Fibroblast of lung (primary cell): ENCODE measurements at regions not wholly inside any gene's neighbourhood (a gene's known extent, or its start where the extent isn't known, plus 50 kb on each side); places are given as distances from the start of the nearest gene placed in this dataset.
"Not testable (repeated sequence)": the region's sequence is repeated elsewhere in the genome, so short reads cannot be mapped to it uniquely, and the experiment has no call there.

Source experiments
- CTCF ChIP-seq, 2 donors: IDR thresholded peaks in 1 of 2; conservative IDR thresholded peaks in 1 of 2; 1 replicate in 1 of 2; 2 replicates in 1 of 2; pipeline ENCODE4 v1.5.1; 2011 to 2012; ENCODE audit warnings: low read length in 2 of 2, control low read depth in 1 of 2, inconsistent platforms in 1 of 2, low read depth in 1 of 2, mild to moderate bottlenecking in 1 of 2
- EZH2 ChIP-seq: IDR thresholded peaks from 2 replicates; pipeline ENCODE4 v1.5.1; 2012; ENCODE audit warnings: low read length, control low read depth, mild to moderate bottlenecking; ENCODE audit errors: missing control alignments

DNA sequence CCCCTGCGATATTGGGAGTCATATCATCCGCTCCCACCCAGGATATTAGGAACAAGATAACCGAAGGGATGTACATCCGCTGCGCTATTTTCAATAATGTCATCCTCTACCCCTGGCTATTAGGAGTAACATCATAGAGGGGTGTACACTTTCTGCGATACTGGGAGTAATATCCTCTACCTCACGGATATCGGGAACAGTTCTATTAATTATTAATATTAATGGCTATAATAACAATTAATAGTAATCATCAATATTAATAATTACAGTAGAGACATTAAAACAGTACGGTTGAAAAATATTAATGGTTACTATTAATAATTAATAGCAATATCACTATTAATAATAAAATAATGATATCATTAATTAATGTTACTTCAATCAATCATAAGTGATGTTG lies 90.1 kb downstream of the OTOP1 start:
- TF ChIP-seq CTCF (conservative IDR thresholded peaks at IDR 0.05 in 1 of 2, IDR thresholded peaks at IDR 0.05 in 1 of 2; ENCODE audit: low read depth in 1 of 2, low read length in 2 of 2); EZH2: not testable (repeated sequence)
